Common myeloid progenitor, CD34-positive (primary cell): ENCODE measurements at regions not wholly inside any gene's neighbourhood (a gene's known extent, or its start where the extent isn't known, plus 50 kb on each side); places are given as distances from the start of the nearest gene placed in this dataset.

ENCODE experiments used
- CTCF ChIA-PET: fragments of 350-600 bp; sonication (Branson Sonifier 250); formaldehyde crosslinking; loops from one replicate; lab custom pipeline; 2021; ENCODE audit warnings: antibody characterized with exemption; lab: Charles Lee
- POLR2A ChIA-PET: fragments of 350-600 bp; sonication (Branson Sonifier 250); formaldehyde crosslinking; loops from one replicate; lab custom pipeline; 2021; ENCODE audit warnings: antibody characterized with exemption; lab: Charles Lee
- DNase-seq, 3 donors: peaks; one replicate each; pipeline versions ENCODE4 v3.0.0 to v3.0.0-alpha.2; 2013
- H3K27ac ChIP-seq, 2 experiments: 1 replicate in 1 of 2; 2 replicates in 1 of 2; pipeline ENCODE4 v1.7.0; 2013; ENCODE audit warnings: inconsistent platforms in 2 of 2, low read length in 2 of 2, mild to moderate bottlenecking in 2 of 2, low read depth in 1 of 2, moderate library complexity in 1 of 2; ENCODE audit not compliant: severe bottlenecking in 2 of 2, insufficient read depth in 1 of 2, poor library complexity in 1 of 2
- H3K27me3 ChIP-seq, 5 experiments: replicated peaks in 2 of 5; 1 replicate in 3 of 5; 2 replicates in 2 of 5; pipeline versions ENCODE4 v1.6.1 to v1.7.0; 2013; ENCODE audit warnings: low read length in 4 of 5, mild to moderate bottlenecking in 2 of 5, moderate library complexity in 2 of 5, inconsistent platforms in 1 of 5; ENCODE audit not compliant: insufficient read depth in 5 of 5, control insufficient read depth in 4 of 5
- H3K36me3 ChIP-seq, 4 experiments: 1 replicate in 2 of 4; 2 replicates in 2 of 4; pipeline versions ENCODE4 v1.6.1 to v1.7.0; 2013; ENCODE audit warnings: low read length in 3 of 4, control low read depth in 1 of 4, mild to moderate bottlenecking in 1 of 4; ENCODE audit not compliant: control insufficient read depth in 4 of 4, insufficient read depth in 4 of 4
- H3K4me1 ChIP-seq, 4 experiments: 1 replicate in 3 of 4; 2 replicates in 1 of 4; pipeline versions ENCODE4 v1.6.1 to v1.7.1; 2013; ENCODE audit warnings: low read length in 3 of 4, mild to moderate bottlenecking in 3 of 4, control low read depth in 1 of 4, inconsistent platforms in 1 of 4, moderate library complexity in 1 of 4; ENCODE audit not compliant: control insufficient read depth in 4 of 4, insufficient read depth in 4 of 4; ENCODE audit errors: control extremely low read depth in 1 of 4
- H3K4me3 ChIP-seq, 7 experiments: 1 replicate in 4 of 7; 2 replicates in 3 of 7; pipeline versions ENCODE4 v1.5.1 to v1.7.0; 2013; ENCODE audit warnings: mild to moderate bottlenecking in 7 of 7, low read length in 6 of 7, moderate library complexity in 6 of 7, inconsistent platforms in 2 of 7, low read depth in 2 of 7, control low read depth in 1 of 7; ENCODE audit not compliant: insufficient read depth in 4 of 7, control insufficient read depth in 1 of 7; ENCODE audit errors: extremely low read depth in 1 of 7
- H3K9me3 ChIP-seq, 5 experiments: 1 replicate in 4 of 5; 2 replicates in 1 of 5; pipeline versions ENCODE4 v1.6.1 to v1.7.1; 2013; ENCODE audit warnings: low read length in 4 of 5, mild to moderate bottlenecking in 2 of 5, inconsistent platforms in 1 of 5, low read depth in 1 of 5, moderate library complexity in 1 of 5; ENCODE audit not compliant: control insufficient read depth in 4 of 5, insufficient read depth in 2 of 5; ENCODE audit errors: control extremely low read depth in 1 of 5
- WGBS: methylation state at CpG from one replicate; pipeline ENCODE4 v1.1.5; 2013; ENCODE audit not compliant: insufficient coverage; 5-methylcytosine and 5-hydroxymethylcytosine counted together

GRCh38 chr12:114186241-114187002 is 219.5 kb downstream of the TBX5 start:
- DNase-seq, result no peak
- WGBS, result 49% methylated on average over 9 of the region's 17 CpGs
- ChIA-PET POLR2A (no interaction called here), CTCF (no interaction called here)
- H3K9me3 ChIP-seq, result no peaks in the 10 kb centered on the region
- H3K4me3 ChIP-seq, result no peak overlapping the region
- no peaks in the 10 kb centered on the region for H3K4me1 ChIP-seq
- no peak overlapping the region for H3K27ac ChIP-seq
- no peaks in the 10 kb centered on the region for H3K36me3 ChIP-seq
- H3K27me3 ChIP-seq, result peaks cover 2 to 17% (median 10%) of the 10 kb centered on the region in 5 experiments

- Histone ChIP-seq H3K9me3 (no peaks in the 10 kb centered on the region), H3K4me3 (no peak overlapping the region)
Measured at GRCh38 chr12:114185036-114185435, 218.9 kb upstream of the RBM19 start.

GRCh38 chr12:114174326-114174725 is 208.2 kb upstream of the RBM19 start:
- 100% methylated on average over 1 of the region's 1 CpG for WGBS
- CTCF ChIA-PET, result no interaction called here
- Histone ChIP-seq H3K36me3 (no peaks in the 10 kb centered on the region), H3K27me3 (peaks cover 0 to 2% (median 0%) of the 10 kb centered on the region in 5 experiments), H3K4me1 (no peaks in the 10 kb centered on the region), H3K4me3 (no peak overlapping the region), H3K9me3 (no peaks in the 10 kb centered on the region), H3K27ac (no peak overlapping the region)
- POLR2A ChIA-PET, result no interaction called here
- DNase-seq, result no peak

More at GRCh38 chr12:114185036-114185435, 218.9 kb upstream of the RBM19 start:
- DNase-seq, result no peak
- CTCF ChIA-PET, result no interaction called here
- H3K27me3 ChIP-seq, result peaks cover 2 to 17% (median 10%) of the 10 kb centered on the region in 5 experiments
- H3K27ac ChIP-seq, result no peak overlapping the region
- no peaks in the 10 kb centered on the region for H3K4me1 ChIP-seq
- no peaks in the 10 kb centered on the region for H3K36me3 ChIP-seq
- 78% methylated on average over 5 of the region's 5 CpGs for WGBS
- POLR2A ChIA-PET, result no interaction called here

- 76% methylated on average over 4 of the region's 4 CpGs for WGBS
- H3K27ac ChIP-seq, result no peak overlapping the region
- H3K4me3 ChIP-seq, result no peak overlapping the region
- POLR2A ChIA-PET, result no interaction called here
- no peaks in the 10 kb centered on the region for H3K9me3 ChIP-seq
- DNase-seq, result no peak
- peaks cover 0 to 6% (median 0%) of the 10 kb centered on the region in 5 experiments for H3K27me3 ChIP-seq
- no peaks in the 10 kb centered on the region for H3K36me3 ChIP-seq
- no peaks in the 10 kb centered on the region for H3K4me1 ChIP-seq
- CTCF ChIA-PET, result no interaction called here
Measured at GRCh38 chr12:114172135-114172534, 206.0 kb upstream of the RBM19 start.

- Histone ChIP-seq H3K9me3 (no peaks in the 10 kb centered on the region), H3K4me3 (no peak overlapping the region), H3K27me3 (peaks cover 0 to 6% (median 0%) of the 10 kb centered on the region in 5 experiments), H3K4me1 (no peaks in the 10 kb centered on the region), H3K27ac (no peak overlapping the region), H3K36me3 (no peaks in the 10 kb centered on the region)
- CTCF ChIA-PET, result interaction anchor here (1.1 to 1.5 kb wide), 2 partner anchors 23 to 46 kb away, joined by 3 to 4 read pairs; no protein-coding TSS in a partner anchor
- WGBS, result 95% methylated on average over 2 of the region's 2 CpGs
- POLR2A ChIA-PET, result no interaction called here
- no peak for DNase-seq
Measured at GRCh38 chr12:114168061-114168460, 201.9 kb upstream of the RBM19 start.

GRCh38 chr12:114167431-114167830 is 201.3 kb upstream of the RBM19 start:
- CTCF ChIA-PET, result interaction anchor here (1.3 to 1.5 kb wide), 2 partner anchors 10 to 22 kb away, joined by 3 to 4 read pairs; no protein-coding TSS in a partner anchor
- DNase-seq, result no peak
- WGBS, result 80% methylated on average over 1 of the region's 1 CpG
- Histone ChIP-seq H3K27ac (no peak overlapping the region), H3K4me3 (no peak overlapping the region), H3K4me1 (no peaks in the 10 kb centered on the region), H3K36me3 (no peaks in the 10 kb centered on the region), H3K9me3 (no peaks in the 10 kb centered on the region), H3K27me3 (peaks cover 0 to 6% (median 0%) of the 10 kb centered on the region in 5 experiments)
- POLR2A ChIA-PET, result no interaction called here

GRCh38 chr12:114166362-114166761 is 200.2 kb upstream of the RBM19 start:
- H3K27ac ChIP-seq, result no peak overlapping the region
- DNase-seq, result peak in 2 of 3 donors; percentile 1 to 7
- H3K36me3 ChIP-seq, result no peaks in the 10 kb centered on the region
- H3K9me3 ChIP-seq, result no peaks in the 10 kb centered on the region
- H3K4me1 ChIP-seq, result no peaks in the 10 kb centered on the region
- ChIA-PET CTCF (interaction anchor here (0.9 to 1.3 kb wide), 4 partner anchors 10 to 343 kb away, joined by 3 read pairs; no protein-coding TSS in a partner anchor), POLR2A (no interaction called here)
- H3K4me3 ChIP-seq, result no peak overlapping the region
- WGBS, result 14% methylated on average over 7 of the region's 7 CpGs
- peaks cover 0 to 10% (median 0%) of the 10 kb centered on the region in 5 experiments for H3K27me3 ChIP-seq
